ENCODE measurements at regions not wholly inside any gene's neighbourhood (a gene's known extent, or its start where the extent isn't known, plus 50 kb on each side); places are given as distances from the start of the nearest gene placed in this dataset.

DNA sequence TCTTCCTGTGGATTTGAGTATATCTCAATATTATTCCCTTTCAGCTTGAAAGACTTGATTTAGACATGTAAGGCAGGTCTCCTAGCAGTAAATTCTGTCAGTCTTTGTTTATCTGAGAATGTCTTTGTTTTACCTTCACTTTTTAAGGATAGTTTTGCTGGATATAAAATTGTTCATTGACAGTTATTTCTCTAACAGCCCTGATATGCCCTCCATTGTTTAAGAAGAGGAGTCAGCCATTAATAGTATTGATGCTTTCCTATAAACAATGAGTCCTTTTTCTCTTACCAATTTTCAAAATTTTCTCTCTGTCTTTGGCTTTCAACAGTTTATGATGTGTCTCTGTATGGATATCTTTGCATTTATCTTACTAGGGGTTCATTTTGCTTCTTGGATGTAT, 163.5 kb upstream of the ANKRD55 start:
- H3K27me3 Mint-ChIP-seq (ENCODE audit: insufficient read depth, unreplicated experiment): no peaks in the 10 kb centered on the region
- CTCF ChIA-PET: no interaction called here
- POLR2A ChIA-PET: no interaction called here
- no TSS peak for BruUV-seq (replicated peaks)
- TF ChIP-seq, protein P1, sequence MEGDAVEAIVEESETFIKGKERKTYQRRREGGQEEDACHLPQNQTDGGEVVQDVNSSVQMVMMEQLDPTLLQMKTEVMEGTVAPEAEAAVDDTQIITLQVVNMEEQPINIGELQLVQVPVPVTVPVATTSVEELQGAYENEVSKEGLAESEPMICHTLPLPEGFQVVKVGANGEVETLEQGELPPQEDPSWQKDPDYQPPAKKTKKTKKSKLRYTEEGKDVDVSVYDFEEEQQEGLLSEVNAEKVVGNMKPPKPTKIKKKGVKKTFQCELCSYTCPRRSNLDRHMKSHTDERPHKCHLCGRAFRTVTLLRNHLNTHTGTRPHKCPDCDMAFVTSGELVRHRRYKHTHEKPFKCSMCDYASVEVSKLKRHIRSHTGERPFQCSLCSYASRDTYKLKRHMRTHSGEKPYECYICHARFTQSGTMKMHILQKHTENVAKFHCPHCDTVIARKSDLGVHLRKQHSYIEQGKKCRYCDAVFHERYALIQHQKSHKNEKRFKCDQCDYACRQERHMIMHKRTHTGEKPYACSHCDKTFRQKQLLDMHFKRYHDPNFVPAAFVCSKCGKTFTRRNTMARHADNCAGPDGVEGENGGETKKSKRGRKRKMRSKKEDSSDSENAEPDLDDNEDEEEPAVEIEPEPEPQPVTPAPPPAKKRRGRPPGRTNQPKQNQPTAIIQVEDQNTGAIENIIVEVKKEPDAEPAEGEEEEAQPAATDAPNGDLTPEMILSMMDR (IDR thresholded peaks at IDR 0.05; ENCODE audit: unreplicated experiment): no peak
- H3K36me3 Mint-ChIP-seq (ENCODE audit: insufficient read depth, unreplicated experiment): no peaks in the 10 kb centered on the region
- no peak overlapping the region for H3K27ac Mint-ChIP-seq (ENCODE audit: low read depth, unreplicated experiment)
- H3K9me3 Mint-ChIP-seq (ENCODE audit: unreplicated experiment): peaks cover 10% of the 10 kb centered on the region
- H3K4me3 Mint-ChIP-seq (ENCODE audit: unreplicated experiment): no peak overlapping the region
- no peak for DNase-seq (ENCODE audit: unreplicated experiment)
- intact Hi-C loops (cut with micrococcal nuclease): no loop called here
- no peaks in the 10 kb centered on the region for H3K4me1 Mint-ChIP-seq (ENCODE audit: insufficient read depth, unreplicated experiment)

DNA sequence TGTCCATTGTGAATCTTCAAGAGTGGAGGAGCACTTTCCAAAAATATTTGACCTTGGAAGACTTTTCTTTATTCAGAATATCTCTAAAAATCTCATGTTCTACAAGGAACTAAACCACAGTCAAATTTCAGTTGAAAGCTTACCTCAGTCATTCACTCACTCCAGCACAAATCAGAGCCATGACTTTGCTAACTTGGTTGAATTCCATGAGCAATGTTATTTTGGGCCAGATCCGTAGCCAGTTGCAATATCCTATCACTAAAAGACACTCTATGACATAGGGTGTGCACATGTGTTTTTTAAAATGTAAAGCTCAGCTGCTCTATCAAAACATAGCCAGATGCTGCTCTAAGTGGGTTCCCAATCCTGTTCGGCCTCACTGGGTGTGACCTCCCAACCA, 156.1 kb upstream of the ANKRD55 start:
- ChIA-PET CTCF (interaction anchor here (0.6 kb wide), 1 partner anchor 105 kb away, joined by 3 read pairs; no protein-coding TSS in a partner anchor), POLR2A (no interaction called here)
- intact Hi-C loops (cut with micrococcal nuclease): no loop called here
- Mint-ChIP-seq H3K27me3 (ENCODE audit: insufficient read depth, unreplicated experiment) (no peaks in the 10 kb centered on the region), H3K9me3 (ENCODE audit: unreplicated experiment) (peaks cover 10% of the 10 kb centered on the region), H3K4me3 (ENCODE audit: unreplicated experiment) (no peak overlapping the region), H3K4me1 (ENCODE audit: insufficient read depth, unreplicated experiment) (peaks cover 5% of the 10 kb centered on the region), H3K27ac (ENCODE audit: low read depth, unreplicated experiment) (no peak overlapping the region), H3K36me3 (ENCODE audit: insufficient read depth, unreplicated experiment) (no peaks in the 10 kb centered on the region)
- DNase-seq (ENCODE audit: unreplicated experiment): no peak
- TF ChIP-seq, protein P1 (IDR thresholded peaks at IDR 0.05; ENCODE audit: unreplicated experiment): no peak
- BruUV-seq (replicated peaks): no TSS peak

DNA sequence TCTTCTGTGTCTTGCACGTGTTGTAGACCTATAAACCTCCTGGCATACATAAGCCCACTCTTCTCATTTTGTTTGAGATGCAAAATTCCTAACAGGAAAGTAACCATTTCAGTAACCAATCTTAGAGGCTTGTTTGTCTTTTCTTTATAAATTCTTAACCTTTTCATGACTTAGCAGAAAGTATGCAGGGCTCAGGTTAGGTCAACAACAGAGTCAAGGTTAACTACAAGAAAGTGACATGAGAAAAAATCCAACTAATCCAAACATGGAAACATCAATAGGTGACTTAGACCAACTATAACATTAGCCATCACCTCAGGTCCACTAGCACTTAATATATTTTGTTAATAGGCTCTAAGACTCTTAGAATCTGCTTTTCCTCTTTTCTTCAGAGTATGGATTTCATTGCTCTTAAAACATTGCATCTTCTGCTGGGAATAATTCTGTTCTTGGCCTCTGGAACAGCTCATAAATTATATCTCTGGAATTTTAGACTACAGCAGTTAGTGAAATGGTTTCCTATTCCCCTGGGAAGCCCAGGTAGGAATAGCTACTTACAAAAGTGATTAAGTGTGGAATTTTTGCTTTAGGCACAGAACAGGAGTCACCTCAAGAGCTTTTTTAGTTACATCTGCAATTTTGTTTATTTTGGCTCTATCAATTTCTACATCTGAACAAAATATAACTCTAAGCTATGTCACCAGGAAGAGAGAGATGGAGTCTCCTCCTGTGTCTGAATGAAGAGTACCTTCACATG, 155.3 kb upstream of the ANKRD55 start:
- Mint-ChIP-seq H3K9me3 (ENCODE audit: unreplicated experiment) (peaks cover 10% of the 10 kb centered on the region), H3K4me1 (ENCODE audit: insufficient read depth, unreplicated experiment) (peaks cover 5% of the 10 kb centered on the region), H3K36me3 (ENCODE audit: insufficient read depth, unreplicated experiment) (no peaks in the 10 kb centered on the region), H3K27me3 (ENCODE audit: insufficient read depth, unreplicated experiment) (no peaks in the 10 kb centered on the region), H3K27ac (ENCODE audit: low read depth, unreplicated experiment) (no peak overlapping the region), H3K4me3 (ENCODE audit: unreplicated experiment) (no peak overlapping the region)
- intact Hi-C loops (cut with micrococcal nuclease): no loop called here
- POLR2A ChIA-PET: no interaction called here
- BruUV-seq (replicated peaks): no TSS peak
- peak; percentile 5 for DNase-seq (ENCODE audit: unreplicated experiment)
- CTCF ChIA-PET: interaction anchor here (0.6 kb wide), 2 partner anchors 104 to 118 kb away, joined by 3 to 4 read pairs; no protein-coding TSS in a partner anchor
- TF ChIP-seq, protein P1 (IDR thresholded peaks at IDR 0.05; ENCODE audit: unreplicated experiment): no peak

DNA sequence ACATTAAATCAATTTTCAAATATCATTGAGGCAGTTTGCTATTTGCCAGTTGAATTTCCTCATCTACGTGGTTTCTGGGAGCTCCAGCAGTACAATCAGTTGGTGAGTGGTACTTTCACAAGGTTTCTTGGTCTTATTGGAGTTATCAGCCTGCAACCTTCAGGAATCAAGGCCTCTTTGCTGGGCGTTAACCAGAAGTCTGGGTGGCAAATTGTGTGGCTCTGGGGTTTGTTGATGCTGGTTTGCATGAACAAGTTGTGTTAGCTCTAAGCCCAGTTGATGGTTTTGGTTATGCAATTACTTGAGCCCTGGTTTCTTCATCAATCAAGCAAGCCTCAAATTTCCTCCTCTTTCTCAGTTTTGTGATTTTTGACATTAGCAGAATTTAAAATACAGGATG, 152.9 kb upstream of the ANKRD55 start:
- TF ChIP-seq, protein P1 (IDR thresholded peaks at IDR 0.05; ENCODE audit: unreplicated experiment): no peak
- no peaks in the 10 kb centered on the region for H3K36me3 Mint-ChIP-seq (ENCODE audit: insufficient read depth, unreplicated experiment)
- DNase-seq (ENCODE audit: unreplicated experiment): no peak
- no peak overlapping the region for H3K4me3 Mint-ChIP-seq (ENCODE audit: unreplicated experiment)
- CTCF ChIA-PET: no interaction called here
- POLR2A ChIA-PET: interaction anchor here (0.7 kb wide), 2 partner anchors 22 to 235 kb away, joined by 3 read pairs; no protein-coding TSS in a partner anchor
- no TSS peak for BruUV-seq (replicated peaks)
- no peak overlapping the region for H3K27ac Mint-ChIP-seq (ENCODE audit: low read depth, unreplicated experiment)
- no peaks in the 10 kb centered on the region for H3K9me3 Mint-ChIP-seq (ENCODE audit: unreplicated experiment)
- intact Hi-C loops (cut with micrococcal nuclease): no loop called here
- H3K27me3 Mint-ChIP-seq (ENCODE audit: insufficient read depth, unreplicated experiment): no peaks in the 10 kb centered on the region
- H3K4me1 Mint-ChIP-seq (ENCODE audit: insufficient read depth, unreplicated experiment): peaks cover 5% of the 10 kb centered on the region

All from MCF 10A (cell line).